Endothelial cell of umbilical vein (primary cell): ENCODE measurements at regions not wholly inside any gene's neighbourhood (a gene's known extent, or its start where the extent isn't known, plus 50 kb on each side); places are given as distances from the start of the nearest gene placed in this dataset.

Source experiments
- BruUV-seq: library from RNA; stranded (reverse); fragments of 400-500 nt; replicated peaks from 2 replicates; lab custom pipeline; 2021; lab: Mats Ljungman, UMichigan
- CTCF ChIA-PET: fragments of 300-600, 350-600 bp; sonication (Branson Sonifier 250); formaldehyde crosslinking; loops from one replicate; lab custom pipeline; 2021; ENCODE audit warnings: antibody characterized with exemption, inconsistent platforms; lab: Charles Lee
- POLR2A ChIA-PET: fragments of 300-600, 350-600 bp; sonication (Branson Sonifier 250); formaldehyde crosslinking; loops from one replicate; lab custom pipeline; 2021; ENCODE audit warnings: antibody characterized with exemption, inconsistent platforms; lab: Charles Lee
- DNase-seq: peaks from one replicate; pipeline ENCODE4 v3.0.0-alpha.2; 2011; ENCODE audit warnings: low read depth, low spot score
- FAIRE-seq: peaks from 2 replicates; lab custom pipeline; 2011; peaks lifted over from hg19 to GRCh38; lab: Jason Lieb, UNC
- H2AFZ ChIP-seq: 2 replicates; pipeline ENCODE4 v1.6.0; 2012; ENCODE audit warnings: low read depth, low read length, control low read depth, inconsistent platforms
- H3K27ac ChIP-seq: 2 replicates; pipeline ENCODE4 v1.5.1; 2011; ENCODE audit warnings: low read depth, mild to moderate bottlenecking, control low read depth, low read length, moderate library complexity; ENCODE audit not compliant: insufficient read depth
- H3K27me3 ChIP-seq, 2 experiments: 2 replicates each; pipeline versions ENCODE4 v1.6.0 to v1.6.1; 2011; ENCODE audit warnings: low read length in 2 of 2, mixed read lengths in 1 of 2; ENCODE audit not compliant: control insufficient read depth in 2 of 2, insufficient read depth in 2 of 2
- H3K36me3 ChIP-seq, 2 experiments: 2 replicates in 1 of 2; 3 replicates in 1 of 2; pipeline ENCODE4 v1.5.1; 2011; ENCODE audit warnings: low read length in 2 of 2, mild to moderate bottlenecking in 1 of 2, moderate library complexity in 1 of 2; ENCODE audit not compliant: control insufficient read depth in 2 of 2, insufficient read depth in 2 of 2; ENCODE audit errors: extremely low read depth in 1 of 2
- H3K4me1 ChIP-seq: 3 replicates; pipeline ENCODE4 v1.5.1; 2011; ENCODE audit warnings: mild to moderate bottlenecking, low read length; ENCODE audit not compliant: control insufficient read depth, insufficient read depth; ENCODE audit errors: extremely low read depth
- H3K4me2 ChIP-seq: 2 replicates; pipeline ENCODE4 v1.6.1; 2011; ENCODE audit warnings: low read length, control low read depth, mixed read lengths; ENCODE audit not compliant: insufficient read depth
- H3K4me3 ChIP-seq, 3 experiments: fragments of 200-600 bp in 1 of 3; sonication (generic), shearing (Covaris generic) in 1 of 3; replicated peaks in 1 of 3; 2 replicates each; pipeline ENCODE4 v1.5.1; 2011 to 2016; ENCODE audit warnings: control low read depth in 3 of 3, low read length in 3 of 3, mild to moderate bottlenecking in 2 of 3, inconsistent platforms in 1 of 3, low read depth in 1 of 3, moderate library complexity in 1 of 3; ENCODE audit not compliant: insufficient read depth in 1 of 3
- H3K79me2 ChIP-seq: 2 replicates; pipeline ENCODE4 v1.6.0; 2012; ENCODE audit warnings: low read length, inconsistent platforms; ENCODE audit not compliant: control insufficient read depth, insufficient read depth
- H3K9ac ChIP-seq: replicated peaks from 2 replicates; pipeline ENCODE3; 2011; ENCODE audit warnings: low read length, control low read depth; ENCODE audit not compliant: insufficient read depth; ENCODE audit errors: extremely low read depth
- H3K9me1 ChIP-seq: replicated peaks from 3 replicates; pipeline ENCODE4 v1.6.0; 2011; ENCODE audit warnings: mild to moderate bottlenecking, low read length; ENCODE audit not compliant: control insufficient read depth, insufficient read depth; ENCODE audit errors: extremely low read depth
- H3K9me3 ChIP-seq: replicated peaks from 2 replicates; pipeline ENCODE4 v1.5.1; 2012; ENCODE audit warnings: low read length, inconsistent platforms; ENCODE audit not compliant: control insufficient read depth, insufficient read depth
- H4K20me1 ChIP-seq: replicated peaks from 2 replicates; pipeline ENCODE3; 2011; ENCODE audit warnings: mild to moderate bottlenecking, low read length; ENCODE audit not compliant: control insufficient read depth, insufficient read depth; ENCODE audit errors: extremely low read depth
- EZH2 ChIP-seq: IDR thresholded peaks from 2 replicates; pipeline ENCODE4 v1.6.1; 2012; ENCODE audit warnings: borderline replicate concordance, low read depth, mild to moderate bottlenecking, moderate library complexity, low read length, inconsistent platforms; ENCODE audit not compliant: severe bottlenecking
- FOS ChIP-seq: IDR thresholded peaks from 2 replicates; pipeline ENCODE4 v1.6.1; 2011; ENCODE audit warnings: mild to moderate bottlenecking, low read length, moderate library complexity, borderline replicate concordance; ENCODE audit not compliant: insufficient read depth
- GATA2 ChIP-seq: IDR thresholded peaks from 2 replicates; pipeline ENCODE4 v1.7.0; 2011; ENCODE audit warnings: low read depth, mild to moderate bottlenecking, moderate library complexity, mixed read lengths, low read length; ENCODE audit not compliant: insufficient read length, insufficient read depth
- JUN ChIP-seq: IDR thresholded peaks from 2 replicates; pipeline ENCODE4 v1.6.1; 2011; ENCODE audit warnings: borderline replicate concordance, low read depth; ENCODE audit not compliant: insufficient read length, insufficient read depth
- MYC ChIP-seq: IDR thresholded peaks from one replicate; pipeline ENCODE4 v1.6.1; 2011; ENCODE audit warnings: mild to moderate bottlenecking, low read depth, low read length
- POLR2A ChIP-seq: IDR thresholded peaks from 2 replicates; pipeline ENCODE4 v1.6.1; 2012; ENCODE audit warnings: low read depth, mild to moderate bottlenecking, control low read depth, low read length
- POLR2AphosphoS5 ChIP-seq: IDR thresholded peaks from 2 replicates; pipeline ENCODE4 v1.6.1; 2012; ENCODE audit warnings: low read depth, mild to moderate bottlenecking, control low read depth, low read length, moderate library complexity; ENCODE audit not compliant: insufficient read depth
- dilution Hi-C: fragments of 300-500 bp; cut with MboI; formaldehyde crosslinking; loops from one replicate; pipeline ENCODE4 v1.15.0; 2019; ENCODE audit warnings: low sequenced_read_pairs; ENCODE audit not compliant: extremely low pct_ligation_motif_present
- intact Hi-C: fragments of 100-400 bp; cut with micrococcal nuclease; formaldehyde crosslinking; loops from one replicate; pipeline ENCODE4 v1.10.0; 2022
- TF ChIP-seq, protein P1 (sequence below): IDR thresholded peaks from 2 replicates; pipeline ENCODE4 v1.6.1; 2011; ENCODE audit not compliant: insufficient read depth, insufficient read length
- TF ChIP-seq, protein P2 (sequence below), 2 donors: IDR thresholded peaks; 1 replicate in 1 of 2; 2 replicates in 1 of 2; pipeline ENCODE4 v1.5.1; 2011; ENCODE audit warnings: low read length in 2 of 2, mild to moderate bottlenecking in 2 of 2, moderate library complexity in 2 of 2, control low read depth in 1 of 2, inconsistent platforms in 1 of 2, low read depth in 1 of 2; ENCODE audit not compliant: insufficient read depth in 1 of 2; ENCODE audit errors: extremely low read depth in 1 of 2

- Histone ChIP-seq H2AFZ (no peak overlapping the region), H3K9me1 (no peaks in the 10 kb centered on the region), H3K4me2 (no peak overlapping the region), H3K27ac (no peak overlapping the region), H3K27me3 (no peaks in the 10 kb centered on the region), H4K20me1 (no peaks in the 10 kb centered on the region), H3K4me1 (no peaks in the 10 kb centered on the region), H3K9ac (no peak overlapping the region), H3K36me3 (no peaks in the 10 kb centered on the region), H3K4me3 (no peak overlapping the region), H3K79me2 (no peaks in the 10 kb centered on the region), H3K9me3 (no peaks in the 10 kb centered on the region)
- FAIRE-seq, result no peak
- no peak for DNase-seq
- TF ChIP-seq, protein P1, sequence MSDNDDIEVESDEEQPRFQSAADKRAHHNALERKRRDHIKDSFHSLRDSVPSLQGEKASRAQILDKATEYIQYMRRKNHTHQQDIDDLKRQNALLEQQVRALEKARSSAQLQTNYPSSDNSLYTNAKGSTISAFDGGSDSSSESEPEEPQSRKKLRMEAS, result no peak
- ChIA-PET POLR2A (no interaction called here), CTCF (no interaction called here)
- no TSS peak for BruUV-seq
- intact Hi-C loops, result no loop called here
- dilution Hi-C loops, result no loop called here
Observed at GRCh38 chr5:6961123-6961522, 247.9 kb downstream of the TENT4A start.

DNA sequence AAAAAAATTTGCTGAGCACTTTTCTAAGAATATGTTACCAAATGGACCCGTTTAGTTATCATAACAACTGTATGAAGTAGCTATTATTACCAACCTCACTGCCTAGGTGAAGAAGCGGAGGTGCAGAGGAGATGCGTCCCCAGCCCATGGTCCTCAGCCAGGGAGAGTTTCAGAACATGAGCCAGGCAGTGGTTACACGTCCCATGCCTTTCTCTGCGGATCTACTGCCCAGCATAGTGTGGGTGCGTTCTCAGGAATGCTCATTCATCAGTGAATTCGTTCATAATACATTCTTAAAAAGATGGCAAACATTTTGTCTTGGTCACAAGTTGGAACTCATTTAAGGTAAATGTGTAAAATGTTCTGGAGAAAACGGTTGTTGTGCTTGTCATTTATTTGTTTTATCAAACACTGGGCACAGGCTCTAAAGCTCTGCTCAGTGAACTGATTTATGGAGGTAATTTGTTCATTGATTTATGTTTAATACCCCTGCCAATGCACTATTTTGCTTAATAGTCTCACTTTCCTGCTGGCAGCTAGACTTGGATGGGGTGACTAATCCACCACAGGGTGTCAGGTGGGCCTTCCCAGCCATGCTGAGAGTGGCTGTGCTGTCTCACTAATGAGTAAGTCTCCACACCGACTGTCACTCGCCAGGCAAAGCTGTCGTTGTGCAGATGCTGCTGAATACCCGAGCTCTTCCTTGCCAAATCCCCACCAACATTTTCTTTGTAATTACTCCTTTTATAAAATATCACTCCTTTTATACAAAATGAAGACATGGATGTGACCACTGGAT lies 248.8 kb downstream of the TENT4A start:
- FAIRE-seq (no peak), DNase-seq (no peak)
- no peaks in the 10 kb centered on the region for H3K27me3 ChIP-seq
- H4K20me1 ChIP-seq, result no peaks in the 10 kb centered on the region
- no peak overlapping the region for H2AFZ ChIP-seq
- no peak overlapping the region for H3K4me2 ChIP-seq
- no peak overlapping the region for H3K9ac ChIP-seq
- ChIA-PET CTCF (no interaction called here), POLR2A (no interaction called here)
- H3K27ac ChIP-seq, result no peak overlapping the region
- no peak overlapping the region for H3K4me3 ChIP-seq
- no peaks in the 10 kb centered on the region for H3K36me3 ChIP-seq
- intact Hi-C loops (no loop called here), dilution Hi-C loops (no loop called here)
- TF ChIP-seq GATA2 (no peak), FOS (no peak), POLR2AphosphoS5 (no peak), JUN (no peak), EZH2 (no peak), POLR2A (no peak), MYC (no peak)
- TF ChIP-seq, protein P1, result no peak
- TF ChIP-seq, protein P2, sequence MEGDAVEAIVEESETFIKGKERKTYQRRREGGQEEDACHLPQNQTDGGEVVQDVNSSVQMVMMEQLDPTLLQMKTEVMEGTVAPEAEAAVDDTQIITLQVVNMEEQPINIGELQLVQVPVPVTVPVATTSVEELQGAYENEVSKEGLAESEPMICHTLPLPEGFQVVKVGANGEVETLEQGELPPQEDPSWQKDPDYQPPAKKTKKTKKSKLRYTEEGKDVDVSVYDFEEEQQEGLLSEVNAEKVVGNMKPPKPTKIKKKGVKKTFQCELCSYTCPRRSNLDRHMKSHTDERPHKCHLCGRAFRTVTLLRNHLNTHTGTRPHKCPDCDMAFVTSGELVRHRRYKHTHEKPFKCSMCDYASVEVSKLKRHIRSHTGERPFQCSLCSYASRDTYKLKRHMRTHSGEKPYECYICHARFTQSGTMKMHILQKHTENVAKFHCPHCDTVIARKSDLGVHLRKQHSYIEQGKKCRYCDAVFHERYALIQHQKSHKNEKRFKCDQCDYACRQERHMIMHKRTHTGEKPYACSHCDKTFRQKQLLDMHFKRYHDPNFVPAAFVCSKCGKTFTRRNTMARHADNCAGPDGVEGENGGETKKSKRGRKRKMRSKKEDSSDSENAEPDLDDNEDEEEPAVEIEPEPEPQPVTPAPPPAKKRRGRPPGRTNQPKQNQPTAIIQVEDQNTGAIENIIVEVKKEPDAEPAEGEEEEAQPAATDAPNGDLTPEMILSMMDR (IDR thresholded peaks at IDR 0.05; ENCODE audit: extremely low read depth in 1 of 2, insufficient read depth in 1 of 2, low read depth in 1 of 2, low read length in 2 of 2), result no peak
- no peaks in the 10 kb centered on the region for H3K79me2 ChIP-seq
- no peaks in the 10 kb centered on the region for H3K9me1 ChIP-seq
- H3K4me1 ChIP-seq, result no peaks in the 10 kb centered on the region
- no TSS peak for BruUV-seq
- no peaks in the 10 kb centered on the region for H3K9me3 ChIP-seq
